ENCODE measurements at regions not wholly inside any gene's neighbourhood (a gene's known extent, or its start where the extent isn't known, plus 50 kb on each side); places are given as distances from the start of the nearest gene placed in this dataset.

- TF ChIP-seq CTCF (IDR thresholded peaks at IDR 0.05; ENCODE audit: low read depth, low read length, poor library complexity, severe bottlenecking) (no peak), EZH2phosphoT487 (IDR thresholded peaks at IDR 0.05; ENCODE audit: borderline replicate concordance, low read length) (no peak)
These were observed 57.1 kb upstream of the LRRC1 start for GRCh38 chr6:53737746-53738145.
